GM21390 (cell line): ENCODE measurements at regions not wholly inside any gene's neighbourhood (a gene's known extent, or its start where the extent isn't known, plus 50 kb on each side); places are given as distances from the start of the nearest gene placed in this dataset.

Experiments
- ATAC-seq: cut with Tn5 transposase; IDR thresholded peaks from one replicate; pipeline ENCODE4 v1.9.1; 2021; ENCODE audit not compliant: unreplicated experiment

GRCh38 chr2:120580709-120581108 lies 155.0 kb upstream of the GLI2 start:
- ATAC-seq = no peak

GRCh38 chr2:120583121-120583520 lies 152.5 kb upstream of the GLI2 start:
- no peak for ATAC-seq

- no peak for ATAC-seq
Observed at GRCh38 chr2:120583851-120584570, 151.7 kb upstream of the GLI2 start.

- no peak for ATAC-seq
Observed at GRCh38 chr2:120586507-120587278, 149.0 kb upstream of the GLI2 start.

GRCh38 chr2:120587279-120587996 lies 148.2 kb upstream of the GLI2 start:
- no peak for ATAC-seq

- ATAC-seq = no peak
Observed at GRCh38 chr2:120587997-120588336, 147.7 kb upstream of the GLI2 start.

- ATAC-seq = no peak
Observed at GRCh38 chr2:120589771-120590608, 145.7 kb upstream of the GLI2 start.

GRCh38 chr2:120590841-120591240 lies 144.8 kb upstream of the GLI2 start:
- ATAC-seq = no peak

- ATAC-seq = no peak
Observed at GRCh38 chr2:120591572-120591971, 144.1 kb upstream of the GLI2 start.

- ATAC-seq = no peak
Observed at GRCh38 chr2:120592084-120592483, 143.6 kb upstream of the GLI2 start.

GRCh38 chr2:120593921-120594686 lies 141.6 kb upstream of the GLI2 start:
- no peak for ATAC-seq

- no peak for ATAC-seq
Observed at GRCh38 chr2:120594856-120595685, 140.6 kb upstream of the GLI2 start.

- ATAC-seq = no peak
Observed at GRCh38 chr2:120595739-120596138, 139.9 kb upstream of the GLI2 start.

GRCh38 chr2:120596191-120596811 lies 139.4 kb upstream of the GLI2 start:
- ATAC-seq = no peak

GRCh38 chr2:120596990-120597594 lies 138.6 kb upstream of the GLI2 start:
- no peak for ATAC-seq

- ATAC-seq = no peak
Observed at GRCh38 chr2:120597595-120598193, 138.0 kb upstream of the GLI2 start.

GRCh38 chr2:120598416-120598815 lies 137.3 kb upstream of the GLI2 start:
- ATAC-seq = no peak

GRCh38 chr2:120599072-120599471 lies 136.6 kb upstream of the GLI2 start:
- ATAC-seq = no peak
